ENCODE measurements at regions not wholly inside any gene's neighbourhood (a gene's known extent, or its start where the extent isn't known, plus 50 kb on each side); places are given as distances from the start of the nearest gene placed in this dataset.

GRCh38 chr10:10302689-10303088 lies 715.0 kb upstream of the CELF2 start:
- no peak for DNase-seq

GRCh38 chr10:10307036-10307435 lies 710.6 kb upstream of the CELF2 start:
- no peak for DNase-seq

GRCh38 chr10:10307551-10307950 lies 710.1 kb upstream of the CELF2 start:
- no peak for DNase-seq

- DNase-seq: no peak
Observed at GRCh38 chr10:10310498-10310897, 707.2 kb upstream of the CELF2 start.

DNA sequence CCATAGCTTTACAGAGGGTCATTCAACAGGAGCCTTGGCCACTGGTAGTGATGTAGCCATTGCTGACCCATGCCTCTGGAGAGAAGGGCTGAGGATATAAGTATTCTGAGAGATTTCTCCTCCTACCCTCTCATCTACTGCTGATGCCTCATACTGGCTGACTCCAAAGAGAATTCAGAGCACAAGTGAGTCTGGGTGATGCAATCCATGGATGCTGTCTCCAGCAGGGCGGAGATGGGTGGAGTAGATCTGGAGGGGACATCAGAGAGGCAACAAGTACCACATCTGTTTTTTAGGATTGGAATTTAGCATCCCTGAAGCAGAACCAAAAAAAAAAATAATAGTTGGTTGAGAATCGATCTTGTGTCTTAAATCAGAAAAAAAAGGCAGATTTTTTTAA lies 705.7 kb upstream of the CELF2 start:
- no peak for DNase-seq

DNA sequence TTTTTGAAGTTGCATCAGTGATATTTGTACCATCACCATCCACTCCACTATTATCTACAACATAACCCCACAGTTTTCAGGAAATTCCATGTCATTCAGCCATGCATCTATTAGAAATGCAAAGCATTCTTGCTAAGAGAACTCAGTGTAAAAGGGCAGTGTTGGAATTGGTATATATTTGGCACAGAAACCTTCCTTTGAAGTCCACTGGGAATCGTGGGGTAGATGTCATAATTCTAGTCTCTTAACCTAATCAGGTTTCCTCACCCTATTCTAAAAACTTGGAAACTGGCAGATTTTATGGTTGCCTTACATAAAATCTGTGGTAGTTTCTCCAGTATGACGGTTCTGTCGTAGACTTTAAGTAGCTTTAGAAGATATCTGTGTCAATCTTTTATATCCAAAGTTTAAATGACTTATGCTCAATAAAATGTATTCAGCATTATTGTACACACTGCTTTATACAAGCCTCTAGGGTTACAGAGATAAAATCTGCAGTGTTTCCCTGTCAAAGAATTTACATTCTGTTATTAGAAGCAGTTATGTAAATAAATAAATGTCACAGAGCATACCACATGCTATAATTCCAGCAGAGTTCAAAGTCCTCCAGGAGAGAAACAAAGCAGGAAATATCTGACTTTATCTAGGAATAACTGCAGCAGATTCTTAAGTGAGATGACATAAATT lies 704.4 kb upstream of the CELF2 start:
- DNase-seq: no peak

GRCh38 chr10:10314626-10315025 lies 703.0 kb upstream of the CELF2 start:
- no peak for DNase-seq

DNA sequence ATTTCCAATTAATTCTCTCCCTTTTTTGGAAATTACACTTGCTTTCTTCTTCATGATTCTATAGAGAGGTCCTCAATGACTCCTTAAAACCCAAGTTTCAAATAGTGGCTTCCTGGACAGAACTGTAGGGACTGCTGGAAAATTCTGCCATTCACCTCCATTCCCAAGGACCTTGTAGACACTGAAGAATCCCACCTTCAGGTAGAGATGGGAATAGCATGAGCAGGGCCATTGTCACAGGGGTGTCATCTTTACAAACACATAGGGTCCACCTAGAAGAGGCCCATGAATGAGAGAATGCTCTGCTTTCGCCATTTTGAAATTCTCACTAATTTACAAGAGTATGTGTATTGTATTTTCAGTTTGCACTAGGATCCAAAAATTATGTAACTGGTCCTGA lies 701.7 kb upstream of the CELF2 start:
- no peak for DNase-seq

- DNase-seq: no peak
Observed at GRCh38 chr10:10317151-10317550, 700.5 kb upstream of the CELF2 start.

DNA sequence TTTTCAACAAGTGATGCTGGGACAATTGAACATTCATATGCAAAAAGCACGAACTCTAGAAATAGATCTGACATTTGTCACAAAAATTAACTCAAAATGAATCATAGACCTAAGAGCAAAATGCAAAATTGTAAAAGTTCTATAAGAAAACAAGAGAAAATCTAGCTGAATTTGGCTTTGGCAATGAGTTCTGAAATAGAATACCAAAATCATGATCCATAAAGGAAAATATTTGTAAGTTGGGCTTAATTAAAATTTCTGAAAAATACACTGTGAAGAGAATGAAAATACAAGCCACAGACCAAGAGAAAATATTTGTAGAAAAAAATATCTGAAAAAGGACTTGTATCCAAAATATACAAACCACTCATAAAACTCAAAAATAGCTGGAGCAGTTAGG lies 698.8 kb upstream of the CELF2 start:
- DNase-seq: no peak

- DNase-seq: no peak
Observed at GRCh38 chr10:10320956-10321355, 696.7 kb upstream of the CELF2 start.

DNA sequence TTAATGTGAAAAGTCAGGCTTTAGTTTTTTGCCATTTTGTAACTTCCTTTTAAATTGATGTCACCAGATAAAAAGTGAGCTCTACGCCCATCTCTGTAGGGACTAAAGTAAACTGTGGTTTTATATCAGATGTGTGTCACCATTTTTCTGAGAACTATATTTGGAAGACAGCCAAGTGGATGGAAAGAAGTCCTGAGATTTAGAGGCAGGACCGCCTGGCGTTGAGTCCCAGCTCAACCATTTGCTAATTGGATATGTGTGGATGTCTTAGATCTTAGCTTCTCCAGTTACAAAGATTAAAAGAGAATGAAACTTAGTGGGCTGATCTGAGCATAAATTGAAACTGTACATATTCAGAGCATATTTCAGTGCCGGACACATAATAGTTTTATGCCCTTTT lies 691.6 kb upstream of the CELF2 start:
- DNase-seq: no peak

GRCh38 chr10:10327934-10328333 lies 689.7 kb upstream of the CELF2 start:
- no peak for DNase-seq

DNA sequence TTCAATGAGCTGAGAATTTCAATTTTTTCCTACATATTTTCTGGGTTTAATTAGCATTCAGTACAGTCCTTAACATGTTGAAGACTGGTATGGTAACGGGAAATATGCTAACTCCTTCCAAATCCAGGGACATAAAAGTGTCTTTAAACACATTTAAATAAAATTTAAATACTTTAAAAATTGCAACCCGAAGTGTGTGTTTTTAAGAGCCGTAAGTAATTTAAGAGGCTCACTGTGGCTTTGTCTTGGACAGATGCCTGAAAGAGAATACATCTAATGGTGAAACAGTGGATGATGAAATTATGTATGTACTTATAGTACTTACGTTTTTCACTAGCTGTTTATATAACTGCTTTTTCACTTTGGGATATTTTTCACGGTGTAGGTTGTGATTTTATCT lies 687.3 kb upstream of the CELF2 start:
- DNase-seq: no peak

DNA sequence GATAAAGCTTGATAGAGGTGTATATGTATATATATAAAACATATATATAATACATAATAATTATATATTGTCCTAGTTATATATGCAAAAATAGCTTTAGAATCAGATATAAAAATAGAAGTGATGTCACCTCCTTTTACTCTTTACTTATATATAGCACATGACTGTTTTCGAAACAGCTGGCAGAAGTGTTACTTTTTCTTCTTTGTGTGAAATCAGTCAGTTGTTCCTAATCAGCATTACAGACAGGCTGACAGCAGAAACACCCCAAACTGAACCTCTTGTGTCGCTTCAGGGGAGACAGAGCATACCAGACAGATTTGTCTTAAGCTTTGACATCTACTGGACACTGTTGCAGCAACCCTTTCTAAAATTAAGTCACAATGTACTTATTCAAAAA lies 684.9 kb upstream of the CELF2 start:
- no peak for DNase-seq

- no peak for DNase-seq
Observed at GRCh38 chr10:10333622-10334021, 684.0 kb upstream of the CELF2 start.

DNA sequence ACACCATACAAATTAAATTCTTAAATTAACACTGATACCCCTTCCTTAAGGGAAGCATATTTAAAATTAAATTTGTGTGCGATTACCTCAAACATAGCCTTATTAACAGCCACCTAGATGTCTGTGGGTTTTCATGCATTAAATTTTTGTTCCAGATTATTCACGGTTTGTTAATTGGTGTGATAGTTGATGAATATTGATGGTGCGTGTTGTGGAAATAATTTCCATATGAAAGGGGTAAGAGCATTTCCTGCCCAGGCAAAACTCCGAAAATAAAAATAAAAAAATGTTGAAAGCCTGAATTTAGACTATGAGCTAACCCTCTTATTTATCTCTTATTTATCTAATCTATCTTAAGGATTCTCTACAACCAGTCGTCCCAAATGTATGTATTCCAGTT lies 679.3 kb upstream of the CELF2 start:
- no peak for DNase-seq

DNA sequence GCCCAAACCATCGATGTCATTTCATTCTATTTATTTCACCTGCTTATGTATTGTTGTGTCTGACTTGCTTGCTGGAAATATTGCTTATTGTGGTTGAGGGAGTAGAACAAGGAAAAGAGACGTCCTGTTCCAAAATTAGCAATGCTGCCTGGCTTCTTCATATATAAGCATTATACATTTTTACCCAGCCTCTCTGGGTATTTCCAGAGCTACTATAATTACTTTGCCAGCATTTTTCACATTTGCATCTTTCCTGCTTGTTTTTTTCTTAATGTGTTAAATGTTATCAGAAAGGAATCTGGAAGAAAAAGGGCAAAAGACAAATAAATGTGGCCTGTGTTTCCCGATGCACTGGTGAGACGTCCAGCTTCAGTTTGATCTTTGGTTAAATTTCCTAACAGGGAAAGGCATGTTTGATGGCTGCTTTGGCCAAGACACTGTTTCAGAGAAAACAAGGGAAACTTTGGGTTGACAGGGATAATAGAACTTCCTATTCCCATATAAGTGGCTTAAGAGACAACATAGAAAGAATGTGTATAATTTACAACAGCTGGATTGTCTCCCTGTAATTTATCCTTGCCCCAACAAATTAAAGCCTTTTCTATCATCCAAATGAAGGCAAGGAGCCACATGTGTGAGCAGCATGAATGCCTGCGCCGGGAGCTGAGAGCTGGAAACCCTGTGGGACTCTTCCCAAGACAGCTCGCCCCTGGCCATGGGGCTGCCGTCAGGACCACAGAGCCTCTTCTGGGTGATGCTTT lies 671.1 kb upstream of the CELF2 start:
- DNase-seq: no peak

DNA sequence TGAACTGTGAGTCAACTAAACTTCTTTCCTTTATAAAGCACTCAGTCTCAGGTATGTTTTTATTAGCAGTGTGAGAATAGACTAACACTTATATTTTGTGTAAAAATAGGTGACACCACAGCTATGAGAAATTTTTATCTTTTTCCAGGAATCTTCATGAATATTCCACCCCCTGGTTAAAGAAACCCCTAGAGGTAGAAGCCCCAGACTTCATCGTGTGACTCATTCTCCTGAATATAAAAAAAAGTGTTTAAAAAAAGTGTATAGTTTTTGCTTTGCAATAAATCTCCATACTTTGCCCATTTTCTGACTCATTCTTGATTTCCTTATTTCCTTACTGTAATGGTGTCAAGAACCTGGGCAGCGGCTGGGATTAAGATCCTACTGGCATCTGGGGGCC lies 667.6 kb upstream of the CELF2 start:
- DNase-seq: no peak

- no peak for DNase-seq
Observed at GRCh38 chr10:10351451-10351850, 666.2 kb upstream of the CELF2 start.

DNA sequence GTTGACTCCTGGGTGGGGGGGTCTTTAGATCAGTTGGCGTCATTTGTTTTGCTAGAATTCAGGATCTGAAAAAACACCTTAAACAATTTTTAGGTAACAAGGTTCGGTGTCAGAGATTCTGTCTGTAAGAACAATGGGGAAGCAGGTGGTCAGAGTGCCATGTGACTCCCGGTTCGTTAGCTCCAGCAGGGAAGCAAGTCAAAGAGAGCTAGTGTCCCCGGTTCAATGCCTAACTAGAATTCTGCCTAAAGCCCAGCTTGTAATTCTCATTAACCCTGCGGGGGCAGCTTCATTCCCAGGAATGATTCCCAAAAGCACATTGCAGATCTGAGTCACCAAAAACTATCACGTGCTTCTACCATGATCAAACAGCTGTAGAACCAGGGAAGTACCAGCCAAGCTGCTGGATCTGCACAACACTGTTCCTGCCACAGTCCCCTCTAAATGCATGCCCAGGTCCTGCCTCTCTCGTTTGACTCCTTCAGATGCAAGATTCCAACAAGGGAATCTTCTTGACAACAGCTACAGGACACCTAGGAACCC lies 664.3 kb upstream of the CELF2 start:
- DNase-seq: no peak

DNA sequence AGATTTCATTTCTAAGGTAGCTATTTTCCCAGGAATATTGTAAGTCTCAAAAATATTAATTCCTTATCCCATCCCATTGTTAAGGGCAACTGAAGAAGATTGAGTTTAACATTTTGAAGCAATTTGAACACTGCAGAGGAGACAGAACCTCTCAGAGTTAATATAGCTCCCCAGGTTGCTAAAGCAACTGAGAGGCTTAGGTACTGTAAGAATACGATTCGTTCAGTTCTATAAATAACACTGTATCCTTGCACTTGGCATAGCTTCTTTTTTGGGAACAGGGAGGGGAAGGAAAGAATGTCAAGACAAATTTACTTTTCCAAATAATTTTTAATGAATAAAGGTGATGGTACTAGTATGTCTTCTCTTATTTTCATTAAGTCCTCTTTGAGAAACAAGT lies 658.4 kb upstream of the CELF2 start:
- no peak for DNase-seq

GRCh38 chr10:10361301-10361885 lies 656.3 kb upstream of the CELF2 start:
- no peak for DNase-seq

DNA sequence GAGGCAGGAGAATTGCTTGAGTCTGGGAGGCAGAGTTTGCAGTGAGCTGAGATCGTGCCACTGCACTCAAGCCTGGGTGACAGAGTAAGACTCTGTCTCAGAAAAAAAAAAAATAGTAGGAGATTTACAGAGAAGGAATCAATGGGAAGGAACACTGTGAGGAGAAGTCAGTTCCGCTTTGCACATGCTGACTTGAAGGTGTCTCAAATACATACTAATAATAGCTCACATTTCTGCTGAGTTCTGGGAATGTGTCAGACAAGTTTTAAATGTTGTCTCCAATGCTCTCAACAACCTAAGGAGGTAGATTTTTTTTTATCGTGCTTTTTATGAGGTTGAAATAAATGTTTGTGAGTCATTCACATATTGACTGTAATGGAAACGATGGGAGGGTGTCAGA lies 654.9 kb upstream of the CELF2 start:
- no peak for DNase-seq
